ENCODE measurements at regions not wholly inside any gene's neighbourhood (a gene's known extent, or its start where the extent isn't known, plus 50 kb on each side); places are given as distances from the start of the nearest gene placed in this dataset.

DNA sequence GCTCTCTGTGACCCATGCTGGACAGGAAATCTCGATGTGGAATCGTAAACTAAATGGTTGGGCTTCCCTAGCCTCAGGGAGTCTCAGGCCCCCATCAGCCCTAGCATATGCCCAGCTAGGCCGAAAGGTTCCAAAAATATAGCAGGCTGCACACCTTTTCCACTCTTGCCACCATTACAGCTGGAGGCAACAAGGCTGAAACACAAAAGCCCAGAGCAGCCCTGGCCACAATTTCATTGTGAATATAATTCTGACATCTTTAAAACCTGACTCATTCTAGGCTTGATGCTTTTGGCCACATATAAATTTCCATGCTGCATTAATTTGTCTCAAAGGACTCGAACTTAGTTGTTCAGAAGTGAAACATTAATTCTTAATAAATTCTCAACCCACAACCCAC, 382.2 kb downstream of the GRIN2B start:
- TF ChIP-seq SUZ12 (IDR thresholded peaks at IDR 0.05) (no peak), NFRKB (IDR thresholded peaks at IDR 0.05) (no peak), HDGF (IDR thresholded peaks at IDR 0.05; ENCODE audit: borderline replicate concordance) (no peak), FOXK2 (IDR thresholded peaks at IDR 0.05) (no peak), FOXM1 (IDR thresholded peaks at IDR 0.05; ENCODE audit: borderline replicate concordance) (no peak), ARNT (IDR thresholded peaks at IDR 0.05) (no peak), FOXA1 (IDR thresholded peaks at IDR 0.05) (no peak), SP1 (IDR thresholded peaks at IDR 0.05) (no peak), ZNF384 (IDR thresholded peaks at IDR 0.05) (no peak), BHLHE40 (IDR thresholded peaks at IDR 0.05; ENCODE audit: borderline replicate concordance) (no peak), ELF4 (IDR thresholded peaks at IDR 0.05) (no peak), LEF1 (IDR thresholded peaks at IDR 0.05; ENCODE audit: borderline replicate concordance) (no peak)
- TF ChIP-seq, protein P1, sequence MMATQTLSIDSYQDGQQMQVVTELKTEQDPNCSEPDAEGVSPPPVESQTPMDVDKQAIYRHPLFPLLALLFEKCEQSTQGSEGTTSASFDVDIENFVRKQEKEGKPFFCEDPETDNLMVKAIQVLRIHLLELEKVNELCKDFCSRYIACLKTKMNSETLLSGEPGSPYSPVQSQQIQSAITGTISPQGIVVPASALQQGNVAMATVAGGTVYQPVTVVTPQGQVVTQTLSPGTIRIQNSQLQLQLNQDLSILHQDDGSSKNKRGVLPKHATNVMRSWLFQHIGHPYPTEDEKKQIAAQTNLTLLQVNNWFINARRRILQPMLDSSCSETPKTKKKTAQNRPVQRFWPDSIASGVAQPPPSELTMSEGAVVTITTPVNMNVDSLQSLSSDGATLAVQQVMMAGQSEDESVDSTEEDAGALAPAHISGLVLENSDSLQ (IDR thresholded peaks at IDR 0.05), result no peak

All from HEK293T (cell line).